PC-9 (cell line): ENCODE measurements at regions not wholly inside any gene's neighbourhood (a gene's known extent, or its start where the extent isn't known, plus 50 kb on each side); places are given as distances from the start of the nearest gene placed in this dataset.
A peak's percentile ranks its signal among the peaks of the same experiment; 100 is the strongest.

ENCODE experiments used
- BruUV-seq: library from RNA; stranded (reverse); fragments of 400-500 nt; replicated peaks from 2 replicates; lab custom pipeline; 2021; lab: Mats Ljungman, UMichigan
- CTCF ChIA-PET: fragments of 300-600 bp; sonication (Branson Sonifier 250); formaldehyde crosslinking; loops from one replicate; lab custom pipeline; 2022; ENCODE audit warnings: antibody characterized with exemption; lab: Charles Lee
- POLR2A ChIA-PET: fragments of 300-600 bp; sonication (Branson Sonifier 250); formaldehyde crosslinking; loops from one replicate; lab custom pipeline; 2022; ENCODE audit warnings: antibody characterized with exemption; ENCODE audit not compliant: unreplicated experiment; lab: Charles Lee
- DNase-seq, 2 experiments: peaks; one replicate each; pipeline versions ENCODE4 v3.0.0 to v3.0.0-alpha.2; 2015 to 2022; ENCODE audit warnings: mixed read lengths in 1 of 2
- H2AFZ ChIP-seq: fragments of 200-600 bp; sonication (generic); 2 replicates; pipeline ENCODE4 v1.8.1; 2017; ENCODE audit warnings: antibody characterized with exemption
- H3F3A ChIP-seq: fragments of 200-600 bp; sonication (generic); 2 replicates; pipeline ENCODE4 v1.8.1; 2017; ENCODE audit warnings: antibody characterized with exemption, mild to moderate bottlenecking, low read depth; ENCODE audit not compliant: insufficient read depth
- H3K27ac ChIP-seq: fragments of 200-600 bp; sonication (generic); 2 replicates; pipeline ENCODE4 v1.6.1; 2016; ENCODE audit warnings: mixed run types
- H3K27me3 ChIP-seq: fragments of 200-600 bp; sonication (generic); 2 replicates; pipeline ENCODE4 v1.6.1; 2016; ENCODE audit warnings: low read depth, mixed run types; ENCODE audit not compliant: insufficient read depth
- H3K36me3 ChIP-seq: fragments of 200-600 bp; sonication (generic); 2 replicates; pipeline ENCODE4 v1.6.1; 2016; ENCODE audit warnings: low read depth, mixed run types
- H3K4me1 ChIP-seq: fragments of 200-600 bp; sonication (generic); replicated peaks from 2 replicates; pipeline ENCODE4 v1.6.1; 2016; ENCODE audit warnings: mixed run types; ENCODE audit not compliant: insufficient read depth
- H3K4me2 ChIP-seq: fragments of 200-600 bp; sonication (generic); 2 replicates; pipeline ENCODE4 v1.6.1; 2017; ENCODE audit warnings: mixed run types
- H3K4me3 ChIP-seq: fragments of 200-600 bp; sonication (generic); 2 replicates; pipeline ENCODE4 v1.6.1; 2016; ENCODE audit warnings: mixed run types
- H3K79me2 ChIP-seq: fragments of 200-600 bp; sonication (generic); 2 replicates; pipeline ENCODE4 v1.6.1; 2017; ENCODE audit warnings: low read depth, mixed run types
- H3K9me2 ChIP-seq: fragments of 200-600 bp; sonication (generic); 2 replicates; pipeline ENCODE4 v1.8.1; 2017; ENCODE audit warnings: mild to moderate bottlenecking; ENCODE audit not compliant: insufficient read depth
- H3K9me3 ChIP-seq: fragments of 200-600 bp; sonication (generic); 2 replicates; pipeline ENCODE4 v1.8.1; 2016; ENCODE audit warnings: low read depth; ENCODE audit not compliant: insufficient read depth
- H4K20me1 ChIP-seq: fragments of 200-600 bp; sonication (generic); 2 replicates; pipeline ENCODE4 v1.8.1; 2017; ENCODE audit not compliant: insufficient read depth
- EZH2 ChIP-seq: fragments of 200-600 bp; sonication (generic); IDR thresholded peaks from 2 replicates; pipeline ENCODE4 v1.8.0; 2017; ENCODE audit warnings: antibody characterized with exemption, low read depth
- intact Hi-C: fragments of 100-400 bp; cut with micrococcal nuclease; formaldehyde crosslinking; loops from one replicate; pipeline ENCODE4 v1.10.0; 2022; ENCODE audit not compliant: unreplicated experiment
- TF ChIP-seq, protein P1 (sequence below): fragments of 200-600 bp; sonication (generic); conservative IDR thresholded peaks from 2 replicates; pipeline ENCODE4 v1.6.1; 2017; ENCODE audit warnings: mixed run types, antibody characterized with exemption, mild to moderate bottlenecking, moderate library complexity

- H3K4me1 ChIP-seq = no peaks in the 10 kb centered on the region
- no peak overlapping the region for H2AFZ ChIP-seq
- no peaks in the 10 kb centered on the region for H3K79me2 ChIP-seq
- no TSS peak for BruUV-seq
- no peaks in the 10 kb centered on the region for H3K9me3 ChIP-seq
- TF ChIP-seq, protein P1, sequence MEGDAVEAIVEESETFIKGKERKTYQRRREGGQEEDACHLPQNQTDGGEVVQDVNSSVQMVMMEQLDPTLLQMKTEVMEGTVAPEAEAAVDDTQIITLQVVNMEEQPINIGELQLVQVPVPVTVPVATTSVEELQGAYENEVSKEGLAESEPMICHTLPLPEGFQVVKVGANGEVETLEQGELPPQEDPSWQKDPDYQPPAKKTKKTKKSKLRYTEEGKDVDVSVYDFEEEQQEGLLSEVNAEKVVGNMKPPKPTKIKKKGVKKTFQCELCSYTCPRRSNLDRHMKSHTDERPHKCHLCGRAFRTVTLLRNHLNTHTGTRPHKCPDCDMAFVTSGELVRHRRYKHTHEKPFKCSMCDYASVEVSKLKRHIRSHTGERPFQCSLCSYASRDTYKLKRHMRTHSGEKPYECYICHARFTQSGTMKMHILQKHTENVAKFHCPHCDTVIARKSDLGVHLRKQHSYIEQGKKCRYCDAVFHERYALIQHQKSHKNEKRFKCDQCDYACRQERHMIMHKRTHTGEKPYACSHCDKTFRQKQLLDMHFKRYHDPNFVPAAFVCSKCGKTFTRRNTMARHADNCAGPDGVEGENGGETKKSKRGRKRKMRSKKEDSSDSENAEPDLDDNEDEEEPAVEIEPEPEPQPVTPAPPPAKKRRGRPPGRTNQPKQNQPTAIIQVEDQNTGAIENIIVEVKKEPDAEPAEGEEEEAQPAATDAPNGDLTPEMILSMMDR = no peak
- no peak for TF ChIP-seq EZH2
- H3K4me3 ChIP-seq = no peak overlapping the region
- no peaks in the 10 kb centered on the region for H3K9me2 ChIP-seq
- ChIA-PET POLR2A (no interaction called here), CTCF (no interaction called here)
- no peaks in the 10 kb centered on the region for H3K27me3 ChIP-seq
- no peaks in the 10 kb centered on the region for H4K20me1 ChIP-seq
- no peaks in the 10 kb centered on the region for H3K36me3 ChIP-seq
- H3K4me2 ChIP-seq = no peak overlapping the region
- no peak overlapping the region for H3K27ac ChIP-seq
- intact Hi-C loops = no loop called here
- H3F3A ChIP-seq = no peaks in the 10 kb centered on the region
- no peak for DNase-seq
Observed at GRCh38 chr3:132817646-132818177, 95.5 kb upstream of the NPHP3 start.

GRCh38 chr3:132805071-132805470, 82.9 kb upstream of the NPHP3 start:
- Histone ChIP-seq H3K9me3 (no peaks in the 10 kb centered on the region), H3F3A (no peaks in the 10 kb centered on the region), H3K9me2 (no peaks in the 10 kb centered on the region), H2AFZ (no peak overlapping the region), H3K27ac (no peak overlapping the region), H3K79me2 (no peaks in the 10 kb centered on the region), H3K4me3 (no peak overlapping the region), H4K20me1 (no peaks in the 10 kb centered on the region), H3K4me2 (no peak overlapping the region), H3K4me1 (no peaks in the 10 kb centered on the region), H3K27me3 (0 out of 2 replicates have a peak, but pooled peaks cover 4% of the 10 kb centered on the region), H3K36me3 (no peaks in the 10 kb centered on the region)
- TF ChIP-seq, protein P1 = no peak
- TF ChIP-seq EZH2 = no peak
- ChIA-PET POLR2A (no interaction called here), CTCF (no interaction called here)
- DNase-seq = no peak
- no TSS peak for BruUV-seq
- intact Hi-C loops = no loop called here

DNA sequence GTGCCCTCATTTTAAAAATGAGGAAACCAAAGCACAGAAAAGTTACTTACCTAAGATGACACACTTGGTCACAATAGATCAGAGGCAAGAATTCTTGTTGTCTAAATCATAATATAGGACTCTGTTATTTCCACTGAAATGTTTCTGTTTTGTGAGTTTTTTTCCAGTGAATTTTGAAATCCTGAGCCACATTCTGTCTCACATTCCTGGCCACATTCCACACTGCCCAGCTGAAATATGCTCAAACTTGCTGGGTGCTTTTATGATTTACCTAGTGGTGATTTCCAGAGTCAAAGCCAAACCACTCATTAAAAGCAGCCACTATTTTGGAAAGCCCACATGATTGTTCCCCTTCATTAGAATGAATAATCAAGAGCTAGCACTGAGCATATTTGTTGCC, 82.3 kb upstream of the NPHP3 start:
- 0 out of 2 replicates have a peak, but pooled peaks cover 4% of the 10 kb centered on the region for H3K27me3 ChIP-seq
- no peaks in the 10 kb centered on the region for H3K9me3 ChIP-seq
- no peaks in the 10 kb centered on the region for H3K9me2 ChIP-seq
- H2AFZ ChIP-seq = no peak overlapping the region
- H3K4me2 ChIP-seq = no peak overlapping the region
- POLR2A ChIA-PET = no interaction called here
- intact Hi-C loops = no loop called here
- H3K4me1 ChIP-seq = no peaks in the 10 kb centered on the region
- H3K27ac ChIP-seq = no peak overlapping the region
- peak in 1 of 2 experiments; percentile 33 for DNase-seq
- no peaks in the 10 kb centered on the region for H3K36me3 ChIP-seq
- TF ChIP-seq, protein P1 = no peak
- no peak for TF ChIP-seq EZH2
- H3F3A ChIP-seq = no peaks in the 10 kb centered on the region
- BruUV-seq = no TSS peak
- H3K79me2 ChIP-seq = no peaks in the 10 kb centered on the region
- CTCF ChIA-PET = no interaction called here
- H4K20me1 ChIP-seq = no peaks in the 10 kb centered on the region
- H3K4me3 ChIP-seq = no peak overlapping the region
